GM19023 (cell line): ENCODE measurements at regions not wholly inside any gene's neighbourhood (a gene's known extent, or its start where the extent isn't known, plus 50 kb on each side); places are given as distances from the start of the nearest gene placed in this dataset.
"Not testable (repeated sequence)": the region's sequence is repeated elsewhere in the genome, so short reads cannot be mapped to it uniquely, and the experiment has no call there.

Experiments used
- ATAC-seq: cut with Tn5 transposase; IDR thresholded peaks from one replicate; pipeline ENCODE4 v1.9.1; 2021; ENCODE audit warnings: mild to moderate bottlenecking, moderate library complexity; ENCODE audit not compliant: unreplicated experiment

DNA sequence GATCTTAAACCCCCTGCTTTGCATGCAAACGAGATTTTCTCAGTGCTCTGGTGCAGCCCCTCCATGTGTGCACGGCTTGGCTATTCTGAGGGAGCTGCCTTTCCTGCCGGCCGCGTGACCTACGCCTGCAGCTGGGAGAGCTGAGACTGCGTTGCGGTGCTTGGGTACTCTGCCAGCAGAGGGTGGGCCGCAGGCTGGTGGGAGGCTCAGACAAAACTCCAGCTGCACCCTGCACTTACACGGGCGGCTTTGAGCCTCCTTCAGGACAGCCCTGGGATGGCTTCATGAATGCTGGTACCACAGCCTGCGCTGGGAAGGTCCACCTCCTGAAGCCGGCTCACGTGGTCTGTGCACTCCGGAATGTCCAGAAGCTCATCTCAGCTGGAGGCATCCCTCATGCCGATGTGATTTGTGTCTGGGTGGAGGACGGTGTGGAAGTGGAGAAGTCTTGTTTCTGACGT lies 223.7 kb downstream of the DLL1 start:
- no peak for ATAC-seq

DNA sequence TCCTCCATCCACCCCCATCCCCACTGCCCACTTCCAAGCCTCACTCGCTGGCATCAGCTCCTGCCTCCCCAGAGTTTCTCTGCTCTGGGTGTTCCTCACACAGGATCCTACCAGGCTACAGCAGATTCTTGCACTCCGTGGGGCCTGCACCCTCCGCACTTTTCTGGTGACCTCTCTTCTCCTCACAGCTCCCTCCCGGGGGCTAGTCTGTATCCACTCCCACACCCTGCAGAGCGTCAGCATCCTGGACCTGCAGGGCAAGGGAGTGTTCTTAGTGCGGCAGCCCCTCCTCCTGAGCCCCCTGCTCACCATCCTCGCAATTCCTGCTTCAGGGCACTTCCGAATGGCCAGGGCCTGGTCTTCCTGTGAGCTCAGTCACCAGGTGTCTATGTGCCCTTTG lies 224.2 kb downstream of the DLL1 start:
- no peak for ATAC-seq

DNA sequence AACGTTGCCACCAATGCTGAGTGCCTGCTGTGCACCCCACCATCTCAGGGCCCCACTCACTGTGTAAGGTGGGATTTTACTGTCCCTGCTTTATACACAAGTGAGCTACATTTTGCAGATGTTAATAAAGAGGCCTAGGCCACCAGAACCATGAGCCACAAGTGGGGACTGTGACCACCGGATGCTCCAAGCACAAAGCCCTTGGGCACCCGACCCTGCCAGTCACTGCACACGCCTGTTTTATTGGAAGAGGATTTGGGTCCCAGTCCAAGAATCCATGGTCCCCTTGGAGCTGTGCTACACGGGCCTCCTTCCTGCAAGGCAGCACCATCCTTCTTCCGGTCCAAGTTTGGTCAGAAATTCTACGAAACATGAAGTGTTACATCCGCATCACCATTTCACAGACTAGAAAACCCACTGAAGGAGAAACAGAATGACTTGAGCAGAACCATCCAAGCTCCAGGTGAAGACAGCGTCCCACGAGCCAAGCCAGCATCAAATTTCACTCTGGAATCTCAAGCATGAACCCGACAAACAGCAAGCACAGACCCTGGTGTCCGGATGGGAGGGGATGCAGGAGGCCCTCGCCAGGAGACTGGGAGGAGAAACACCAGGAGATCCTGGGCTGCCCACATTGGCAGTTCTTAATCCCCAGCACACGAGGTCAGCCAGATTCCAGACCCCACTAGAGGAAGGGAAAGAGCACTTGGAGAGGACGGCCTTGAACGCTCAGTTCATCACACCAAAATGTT lies 226.9 kb downstream of the DLL1 start:
- no peak for ATAC-seq

DNA sequence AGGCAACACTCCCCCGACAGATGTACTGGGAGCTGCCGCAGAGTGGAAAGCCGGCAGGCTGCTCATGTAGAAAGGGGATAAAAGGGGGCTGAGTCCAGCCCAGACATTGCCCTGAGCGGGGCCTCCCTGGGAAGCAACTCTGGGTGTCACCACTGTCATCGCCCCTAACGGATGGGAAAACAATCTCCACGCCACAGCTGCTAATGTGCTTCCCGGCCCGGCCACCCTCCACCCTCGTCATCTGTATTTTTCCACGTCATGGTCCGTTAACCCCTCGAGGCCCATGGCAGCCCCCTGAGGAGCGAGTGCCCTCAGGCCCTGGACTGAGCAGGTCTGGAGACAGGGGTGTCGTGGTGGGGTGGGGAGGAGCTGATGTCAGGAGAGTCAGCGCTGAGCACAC lies 227.4 kb downstream of the DLL1 start:
- no peak for ATAC-seq

DNA sequence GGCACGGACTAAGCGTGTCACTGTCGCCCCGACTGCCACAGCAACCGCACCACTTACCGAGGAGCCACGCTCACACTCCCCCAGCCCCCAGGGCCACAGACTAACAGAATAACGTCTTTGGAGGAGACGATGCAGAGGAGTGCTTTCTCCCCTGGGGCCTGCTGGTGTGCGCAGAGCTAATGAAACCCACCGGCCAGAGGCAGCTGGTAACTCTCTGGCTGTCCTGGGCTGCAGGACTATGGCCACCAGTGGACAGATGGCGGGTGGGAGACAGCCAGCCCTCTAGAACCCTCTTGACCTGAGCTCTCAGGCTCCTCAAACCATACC lies 228.0 kb downstream of the DLL1 start:
- no peak for ATAC-seq

DNA sequence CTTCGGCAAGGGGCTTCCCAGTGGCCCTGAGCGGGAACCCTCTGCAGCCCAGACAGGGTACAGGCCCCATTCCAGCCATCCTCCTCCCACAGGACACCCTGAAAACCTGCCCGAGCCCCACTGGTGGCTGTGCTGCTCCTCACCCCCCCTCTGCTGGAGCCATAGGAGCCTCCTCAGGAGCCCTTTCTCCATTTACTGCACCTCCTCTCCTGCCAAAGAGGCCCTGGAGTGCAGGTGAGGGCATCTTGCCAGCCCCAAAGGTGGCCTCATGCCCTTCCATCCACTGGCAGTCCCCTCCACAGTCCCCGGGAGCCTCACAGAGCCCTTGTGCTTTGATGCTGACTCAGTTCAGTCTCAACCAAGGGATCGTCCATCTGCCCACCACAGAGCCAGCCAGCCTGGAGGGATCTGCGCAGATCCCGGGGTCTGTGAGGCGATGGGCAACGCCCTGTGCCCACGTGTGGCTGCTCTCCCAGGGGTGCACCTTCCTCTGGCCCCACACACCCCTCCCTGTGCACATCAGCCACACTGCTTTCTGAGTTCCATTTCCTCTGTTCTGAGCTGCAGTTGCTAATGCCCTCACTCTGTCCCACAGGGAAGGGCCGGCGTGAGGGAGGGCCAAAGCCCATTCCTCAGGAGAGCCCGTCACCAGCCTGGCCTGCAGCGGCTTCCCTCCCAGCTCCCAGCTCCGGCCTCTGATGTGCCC lies 228.5 kb downstream of the DLL1 start:
- no peak for ATAC-seq

DNA sequence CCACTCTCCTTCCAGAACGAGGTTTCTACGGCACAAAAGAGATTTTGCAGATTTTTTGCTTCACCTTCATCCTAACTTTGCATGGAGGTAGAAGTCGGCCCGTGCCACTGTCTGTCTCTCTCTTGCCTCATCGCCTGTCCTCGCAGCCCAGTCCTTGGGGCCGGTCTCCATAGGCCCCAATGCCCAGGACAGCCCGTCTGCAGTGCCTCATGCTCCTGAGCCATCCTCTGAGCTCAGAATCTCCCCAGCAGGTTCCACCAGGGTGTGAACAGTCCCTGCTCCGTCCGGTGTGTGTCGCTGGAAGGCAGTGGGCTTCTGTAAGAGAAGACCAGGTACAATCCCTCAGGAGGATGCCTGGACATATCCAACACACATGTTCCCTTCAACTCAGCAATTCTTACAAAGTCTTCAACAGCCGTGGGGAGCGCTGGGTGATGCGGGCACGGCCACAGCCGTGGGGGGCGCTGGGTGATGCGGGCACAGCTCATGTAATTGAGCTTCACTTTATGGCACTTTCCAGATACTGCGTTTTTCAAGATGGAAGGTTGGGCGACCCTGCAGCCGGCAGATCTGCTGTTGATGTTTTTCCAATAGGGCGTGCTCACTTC lies 231.9 kb downstream of the DLL1 start:
- ATAC-seq: no peak

DNA sequence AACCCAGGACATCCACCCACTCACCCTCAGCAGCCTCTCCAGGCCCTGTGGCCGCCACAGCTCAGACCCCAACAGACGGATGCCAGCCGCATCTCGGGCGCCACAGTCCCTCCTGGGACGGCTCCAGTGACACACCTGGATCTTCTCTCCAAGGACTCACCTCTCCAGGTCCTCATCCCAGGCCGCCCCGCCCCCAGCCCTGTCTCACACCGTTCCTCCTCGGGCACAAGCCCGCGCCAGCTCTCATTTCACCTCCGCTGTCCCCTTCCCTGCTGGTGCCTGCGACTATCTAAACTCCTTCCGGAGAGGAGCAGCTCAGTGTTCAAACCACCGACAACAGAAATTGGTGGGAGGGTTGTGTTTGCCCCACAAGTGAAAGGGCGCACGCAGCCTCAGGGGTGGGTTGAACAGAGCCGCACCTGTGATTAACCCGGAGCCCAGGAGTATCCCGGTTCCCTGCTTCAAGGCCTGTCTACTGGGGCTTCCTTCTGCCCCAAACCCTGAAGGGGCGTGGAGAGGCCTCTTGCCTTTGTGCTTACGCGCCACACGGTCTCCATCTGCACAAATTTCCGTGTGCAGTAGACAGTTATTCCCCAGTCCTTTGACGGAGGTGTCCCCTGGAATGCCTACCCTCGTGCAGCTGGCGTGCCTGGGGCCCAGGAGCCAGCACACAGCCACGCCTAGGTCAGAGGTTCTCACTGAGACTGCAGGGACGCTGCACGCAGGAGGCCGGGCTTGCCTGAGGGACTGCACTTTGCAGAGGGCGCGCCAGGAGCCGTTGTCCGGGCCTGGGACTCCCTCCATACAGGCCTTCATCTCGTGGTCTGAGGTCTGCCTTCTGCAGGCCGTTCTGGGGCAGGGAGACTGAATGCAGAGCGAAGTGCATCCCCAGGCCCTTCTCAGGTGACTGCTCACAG lies 232.7 kb downstream of the DLL1 start:
- no peak for ATAC-seq

DNA sequence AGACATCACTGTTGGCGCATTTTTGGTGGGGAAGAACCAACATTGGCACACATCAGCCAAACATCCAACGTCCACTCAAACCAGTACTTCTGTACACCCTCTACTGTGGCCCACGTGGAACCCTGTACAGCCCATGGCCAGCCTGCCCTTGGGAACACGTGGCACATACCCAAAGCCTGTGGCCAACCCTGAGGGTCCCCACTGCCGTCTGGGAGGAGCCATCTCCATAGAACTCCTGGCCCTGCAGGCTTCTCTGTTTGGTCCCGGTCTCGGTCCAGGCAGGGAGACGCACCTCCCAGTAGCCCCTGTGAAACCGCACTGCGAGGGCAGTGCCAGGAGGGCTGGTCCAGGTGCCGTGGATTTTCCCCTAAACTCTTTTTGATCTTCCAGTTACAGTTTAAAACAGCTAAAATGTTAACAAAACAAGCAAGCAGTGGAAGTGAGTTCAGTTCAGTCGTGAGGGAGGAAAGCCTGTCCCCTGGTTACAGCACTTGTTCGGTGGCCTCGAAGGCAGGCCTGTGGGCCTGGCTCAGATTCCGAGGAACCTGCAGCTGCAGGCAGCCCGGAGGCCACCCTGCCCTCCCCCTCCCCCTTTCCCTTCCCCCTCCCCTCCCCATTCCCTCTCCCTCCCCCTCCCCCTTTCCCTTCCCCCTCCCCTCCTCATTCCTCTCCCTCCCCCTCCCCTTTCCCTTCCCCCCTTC lies 233.7 kb downstream of the DLL1 start:
- ATAC-seq: no peak

DNA sequence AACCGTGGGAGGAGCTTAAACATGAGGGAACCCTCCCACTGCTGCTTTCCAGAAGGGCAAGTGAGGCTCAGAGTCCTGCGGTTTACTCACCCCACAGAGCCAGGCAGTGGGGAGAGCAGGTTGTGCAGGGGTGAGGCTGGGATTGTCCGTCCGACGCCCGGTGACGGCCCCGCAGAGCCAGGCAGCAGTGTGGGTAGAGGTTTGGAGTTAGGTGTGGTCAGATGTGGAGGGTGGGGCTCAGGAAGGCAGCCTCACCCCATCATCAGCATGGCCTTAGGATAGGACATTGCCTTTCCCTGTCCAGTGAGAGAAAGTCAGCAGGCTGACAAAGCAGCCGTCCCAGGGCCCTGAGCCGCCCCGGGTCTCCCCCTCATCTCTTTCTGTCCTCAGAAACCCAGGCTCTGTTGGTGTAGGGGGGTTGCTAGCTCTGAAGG lies 234.6 kb downstream of the DLL1 start:
- ATAC-seq: no peak

DNA sequence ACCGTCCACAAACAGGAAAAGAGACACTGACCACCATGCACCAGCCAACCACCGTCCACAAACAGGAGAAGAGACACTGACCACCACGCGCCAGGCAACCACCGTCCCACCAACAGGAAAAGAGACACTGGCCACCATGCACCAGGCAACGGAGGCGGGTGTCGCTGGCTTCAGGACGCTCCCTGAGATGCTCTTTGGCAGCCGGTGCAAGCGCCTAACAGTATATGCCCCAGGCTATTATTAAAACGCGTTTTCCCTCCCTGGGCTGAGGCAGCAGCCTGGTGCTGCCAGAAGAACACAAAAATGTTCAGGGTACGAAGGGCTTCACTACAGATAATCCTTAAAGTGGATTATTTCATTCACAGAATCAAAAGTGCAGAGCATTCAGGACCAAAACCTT lies 235.1 kb downstream of the DLL1 start:
- not testable (repeated sequence) for ATAC-seq

DNA sequence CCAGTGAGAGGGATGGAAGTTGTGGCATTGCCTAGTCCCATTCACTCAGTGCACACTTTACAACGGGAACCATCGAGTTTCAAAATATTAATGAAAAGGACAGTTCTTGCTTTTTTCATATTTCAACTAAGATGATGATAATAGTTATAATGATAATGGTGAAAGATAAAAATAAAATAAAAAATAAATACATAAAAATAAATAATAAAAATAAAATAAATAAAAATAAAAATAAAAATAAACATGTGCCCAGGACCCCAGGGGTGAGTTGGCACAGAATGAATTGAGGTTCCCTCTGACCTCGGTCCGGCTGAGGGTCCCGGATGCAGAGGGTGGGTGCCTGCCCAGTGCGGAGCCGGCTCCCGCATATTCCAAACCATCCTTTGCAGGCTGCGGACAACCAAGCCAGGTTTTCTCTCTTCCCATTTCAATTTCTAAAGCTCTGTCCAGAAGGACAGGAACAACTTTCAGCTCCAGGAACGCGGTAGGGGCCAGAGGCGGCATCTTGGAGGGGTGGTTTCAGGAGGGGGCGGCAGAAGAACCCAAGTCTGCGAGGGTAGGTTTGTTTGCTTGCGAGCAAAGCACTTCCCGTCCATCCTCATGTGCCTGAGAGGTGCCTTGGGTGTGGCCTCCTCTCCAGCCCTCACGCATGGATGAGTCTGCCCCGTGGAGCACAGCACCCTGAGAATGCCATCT lies 236.8 kb downstream of the DLL1 start:
- no peak for ATAC-seq

DNA sequence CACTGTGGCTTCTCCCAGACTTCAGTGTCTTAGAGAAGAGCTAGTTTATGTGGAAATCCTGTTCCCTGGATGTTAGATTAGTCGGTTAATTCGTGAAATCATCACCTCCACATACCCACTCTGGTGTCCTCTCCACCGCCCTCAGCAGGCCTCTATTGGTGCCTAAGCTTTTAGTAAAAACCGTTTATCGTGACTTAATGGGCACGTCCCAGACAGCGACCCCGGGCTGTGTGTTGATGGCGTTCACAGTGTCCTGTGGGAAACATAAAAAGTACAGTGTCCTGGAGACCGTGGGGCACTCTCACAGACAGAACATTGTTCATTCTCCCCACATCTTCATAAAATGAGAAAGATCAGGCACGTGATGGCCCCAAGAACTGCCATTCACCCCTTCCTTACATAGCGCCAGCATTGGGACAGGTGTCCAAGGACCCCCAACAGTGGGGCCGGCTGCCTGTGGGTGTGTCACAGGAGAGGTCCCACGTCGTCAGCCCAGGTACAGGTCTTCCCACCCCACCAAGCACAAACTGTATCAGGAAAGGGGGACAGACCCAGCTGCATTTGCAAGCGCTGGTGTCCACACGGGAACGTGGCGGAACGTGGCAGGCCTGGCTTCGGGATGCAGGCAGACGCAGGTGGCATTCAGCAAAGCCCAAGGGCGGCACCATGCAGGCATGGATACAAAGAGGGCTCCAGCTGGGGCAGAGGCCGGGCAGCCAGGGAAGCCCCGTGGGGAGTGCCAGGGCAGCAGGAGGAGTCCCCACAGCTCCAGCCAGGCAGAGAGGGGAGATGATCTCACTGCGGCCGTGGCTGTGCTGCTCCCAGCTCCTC lies 237.7 kb downstream of the DLL1 start:
- no peak for ATAC-seq

DNA sequence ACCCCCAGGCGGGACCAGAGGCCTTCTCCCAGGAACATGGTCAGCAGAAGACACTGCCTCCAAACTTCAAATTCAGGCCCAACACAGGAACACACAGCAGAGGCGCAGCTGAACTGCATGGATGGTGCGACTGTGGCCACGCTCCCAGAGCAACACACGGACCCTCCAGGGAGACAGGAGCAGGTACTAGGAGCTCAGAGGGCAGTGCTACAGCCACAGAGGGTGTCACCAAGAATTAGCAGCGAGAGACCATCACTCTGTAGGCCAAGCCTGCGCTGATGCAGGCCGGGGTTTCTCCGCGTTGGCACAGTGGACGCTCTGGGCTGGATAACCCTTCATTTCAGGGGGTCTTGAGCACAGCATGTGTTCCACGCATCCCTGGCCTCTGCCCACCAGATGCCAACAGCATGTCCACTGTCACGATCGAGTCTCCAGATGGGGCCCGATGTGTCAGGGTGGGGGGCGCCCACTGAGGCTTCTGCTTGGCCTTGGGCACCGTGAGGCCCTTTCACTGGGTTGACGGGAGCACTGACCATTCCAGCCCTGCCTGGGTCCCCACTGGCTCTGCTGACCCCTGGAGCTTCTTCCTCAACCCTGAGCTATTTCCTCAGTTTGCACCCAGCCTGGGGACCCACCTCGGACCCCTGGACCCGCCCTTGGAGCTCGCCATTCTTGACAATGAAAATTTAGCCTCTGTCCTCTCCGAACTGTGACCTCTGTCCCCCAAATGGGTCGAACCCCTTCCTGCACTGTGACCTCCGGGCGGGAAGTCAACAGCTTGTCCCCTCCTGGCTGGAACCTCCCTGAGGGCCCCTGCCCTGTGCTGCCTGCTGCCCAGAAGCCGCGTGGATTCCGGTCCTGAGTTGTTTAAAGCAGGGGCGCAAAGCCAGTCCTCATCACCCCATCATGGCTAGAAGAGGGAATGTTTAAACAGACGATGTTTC lies 239.4 kb downstream of the DLL1 start:
- ATAC-seq: no peak

DNA sequence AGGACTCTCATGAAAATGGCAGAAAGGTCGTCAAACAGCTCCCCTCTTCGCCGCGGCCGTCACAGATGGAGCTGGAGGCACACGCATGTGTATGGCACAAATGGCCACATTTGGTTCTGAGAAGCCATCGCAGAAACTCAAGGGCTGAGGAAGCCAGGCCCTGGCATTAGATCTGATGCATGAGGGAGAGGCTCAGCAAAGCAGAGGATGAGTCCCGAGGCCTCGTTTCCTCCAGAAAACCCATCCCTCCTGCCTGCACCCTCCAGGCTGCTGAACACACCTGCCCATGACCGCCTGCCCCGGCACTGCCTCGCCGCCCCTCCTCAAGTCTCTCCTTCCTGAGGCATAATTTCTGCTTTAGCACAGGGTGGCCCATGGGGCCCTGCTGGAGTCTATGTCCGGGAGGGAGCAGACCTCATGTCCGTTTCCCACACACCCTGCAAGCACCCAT lies 240.3 kb downstream of the DLL1 start:
- no peak for ATAC-seq

DNA sequence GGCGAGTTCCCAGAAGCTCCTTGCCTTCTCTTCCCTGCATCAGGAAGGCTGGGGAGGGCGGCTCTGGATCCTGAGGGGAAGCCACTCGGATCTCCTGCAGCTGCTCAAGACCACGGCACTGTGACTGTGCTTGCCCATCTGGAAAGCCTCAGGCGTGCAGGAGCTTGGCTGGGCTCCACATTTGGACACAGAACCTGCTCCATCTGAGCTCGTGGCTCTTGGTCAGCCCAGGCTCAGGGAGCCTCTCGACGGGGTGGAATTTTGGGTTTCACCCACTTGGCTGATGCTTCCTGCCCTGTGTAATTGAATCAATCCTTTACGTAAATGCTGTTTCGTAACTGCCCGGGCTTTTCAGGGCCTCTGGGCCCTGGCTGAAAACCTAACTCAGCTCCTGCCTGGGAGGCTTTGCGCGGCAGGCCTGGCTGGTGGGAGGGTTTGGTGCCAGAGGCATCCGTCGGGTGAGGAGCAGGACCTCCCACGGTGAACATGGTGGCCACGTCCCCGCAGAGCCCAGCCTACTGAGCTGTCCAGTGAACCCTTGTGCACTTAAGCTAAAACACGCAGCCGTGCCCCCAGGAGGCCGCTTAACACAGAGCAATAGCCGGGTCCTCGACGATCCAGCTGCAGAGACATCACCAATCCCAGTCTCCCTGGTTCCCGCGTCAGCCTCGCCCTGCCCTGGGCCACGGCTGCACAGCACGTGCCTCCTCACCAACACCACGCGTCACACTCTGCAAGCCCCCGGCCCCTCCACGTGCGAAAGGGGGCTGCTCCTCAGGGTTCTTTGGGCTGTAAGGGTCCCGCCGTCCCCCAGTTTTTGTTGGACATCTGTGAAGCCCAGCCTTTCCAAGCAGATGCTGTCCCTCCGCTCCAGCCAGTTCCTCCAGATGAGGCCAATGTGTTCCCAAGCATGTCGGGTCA lies 241.0 kb downstream of the DLL1 start:
- ATAC-seq: no peak
